ENCODE measurements at regions not wholly inside any gene's neighbourhood (a gene's known extent, or its start where the extent isn't known, plus 50 kb on each side); places are given as distances from the start of the nearest gene placed in this dataset.

DNA sequence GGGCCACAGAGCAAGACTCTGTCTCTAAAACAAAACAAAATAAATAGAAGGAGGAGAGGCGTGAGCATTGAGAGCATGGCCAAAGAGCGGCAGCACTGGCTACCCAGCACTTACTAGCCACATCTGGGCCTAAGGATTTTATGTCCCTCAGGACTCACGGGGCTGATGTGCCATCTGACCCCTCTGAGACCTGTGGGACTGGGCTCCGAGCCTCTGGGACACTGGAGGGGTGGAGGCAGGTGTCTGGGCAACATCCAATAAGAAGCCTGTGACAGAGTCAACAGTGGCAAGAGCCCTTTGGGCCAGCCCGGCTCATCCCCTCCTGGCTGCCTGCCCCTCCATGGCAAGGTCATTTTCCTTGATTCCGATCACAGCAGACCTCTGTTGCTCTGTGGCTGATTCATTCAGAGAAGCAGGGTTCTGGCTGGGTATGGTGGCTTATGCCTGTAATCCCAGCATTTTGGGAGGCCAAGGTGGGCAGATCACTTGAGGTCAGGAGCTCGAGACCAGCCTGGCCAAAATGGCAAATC, 60.7 kb downstream of the RRM2 start:
- no peak overlapping the region for H3K27ac Mint-ChIP-seq

DNA sequence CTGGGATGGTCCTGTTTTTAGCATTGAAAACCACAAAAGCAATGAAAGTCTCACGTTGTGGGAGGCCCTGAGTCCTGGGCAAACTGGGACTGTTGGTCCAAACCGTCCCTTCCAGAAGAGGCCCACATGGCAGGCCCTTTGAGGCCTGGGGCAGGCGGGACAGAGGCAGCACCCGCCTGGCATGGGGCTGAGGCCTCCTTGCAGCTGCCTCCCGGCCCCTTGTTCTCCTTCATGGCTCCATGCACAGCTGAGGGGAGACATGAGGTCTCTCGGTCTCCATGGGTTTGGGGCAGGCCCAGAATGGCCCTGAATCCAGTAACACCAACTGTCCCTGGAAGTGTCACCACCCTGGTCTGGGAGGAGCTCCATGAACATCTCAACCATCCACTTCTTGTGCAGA, 61.9 kb downstream of the RRM2 start:
- no peaks in the 10 kb centered on the region for H3K4me1 Mint-ChIP-seq
- DNase-seq (no peak), ATAC-seq (no peak)
- H3K36me3 Mint-ChIP-seq = peaks cover 35% of the 10 kb centered on the region
- H3K27ac Mint-ChIP-seq = no peak overlapping the region
- no peaks in the 10 kb centered on the region for H3K27me3 Mint-ChIP-seq
- CTCF ChIA-PET = no interaction called here
- no peak overlapping the region for H3K4me3 Mint-ChIP-seq
- peaks cover 7% of the 10 kb centered on the region for H3K9me3 Mint-ChIP-seq (ENCODE audit: low read depth)

More for the DNA sequence above, 60.7 kb downstream of the RRM2 start:
- H3K4me1 Mint-ChIP-seq = no peaks in the 10 kb centered on the region
- H3K9me3 Mint-ChIP-seq (ENCODE audit: low read depth) = peaks cover 7% of the 10 kb centered on the region
- no peak for DNase-seq
- H3K36me3 Mint-ChIP-seq = peaks cover 31% of the 10 kb centered on the region
- no peak overlapping the region for H3K4me3 Mint-ChIP-seq
- no peak for ATAC-seq
- no peaks in the 10 kb centered on the region for H3K27me3 Mint-ChIP-seq
- CTCF ChIA-PET = no interaction called here

- Mint-ChIP-seq H3K36me3 (peaks cover 36% of the 10 kb centered on the region), H3K27me3 (no peaks in the 10 kb centered on the region), H3K9me3 (ENCODE audit: low read depth) (peaks cover 11% of the 10 kb centered on the region), H3K27ac (no peak overlapping the region), H3K4me3 (no peak overlapping the region), H3K4me1 (peaks cover 2% of the 10 kb centered on the region)
- CTCF ChIA-PET = interaction anchor here (1.4 kb wide), 1 partner anchor 223 kb away, joined by 3 read pairs; no protein-coding TSS in a partner anchor
- ATAC-seq (no peak), DNase-seq (no peak)
Measured at GRCh38 chr2:10185046-10185445, 62.5 kb downstream of the RRM2 start.

DNA sequence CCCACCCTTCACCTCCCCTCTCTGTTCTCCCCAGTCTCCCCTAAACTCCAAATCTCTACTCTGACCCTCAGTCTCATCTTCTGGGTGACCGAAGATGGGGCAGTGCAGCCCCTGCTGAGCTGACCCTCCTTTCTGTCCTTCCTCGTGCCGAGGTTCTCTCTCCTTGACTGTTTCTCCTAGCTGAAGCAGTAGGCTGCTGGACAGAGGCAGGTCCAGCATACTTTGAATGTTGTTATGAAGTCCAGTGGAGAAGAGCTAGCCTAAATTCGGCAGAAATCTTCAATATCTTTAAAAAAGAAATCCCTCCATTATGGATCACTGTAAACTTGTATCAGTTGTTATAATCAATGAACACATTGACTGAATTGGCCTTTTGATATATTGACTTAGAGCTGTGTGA, 63.2 kb downstream of the RRM2 start:
- Mint-ChIP-seq H3K4me1 (peaks cover 2% of the 10 kb centered on the region), H3K27me3 (no peaks in the 10 kb centered on the region), H3K36me3 (peaks cover 35% of the 10 kb centered on the region), H3K4me3 (no peak overlapping the region), H3K9me3 (ENCODE audit: low read depth) (peaks cover 11% of the 10 kb centered on the region), H3K27ac (no peak overlapping the region)
- CTCF ChIA-PET = interaction anchor here (1.4 kb wide), 1 partner anchor 223 kb away, joined by 3 read pairs; no protein-coding TSS in a partner anchor
- DNase-seq (no peak), ATAC-seq (no peak)

GRCh38 chr2:10186868-10187535, 64.5 kb downstream of the RRM2 start:
- H3K36me3 Mint-ChIP-seq = peaks cover 25% of the 10 kb centered on the region
- peaks cover 2% of the 10 kb centered on the region for H3K4me1 Mint-ChIP-seq

GRCh38 chr2:10187661-10188060, 65.1 kb downstream of the RRM2 start:
- Mint-ChIP-seq H3K4me3 (no peak overlapping the region), H3K9me3 (ENCODE audit: low read depth) (peaks cover 4% of the 10 kb centered on the region), H3K27ac (no peak overlapping the region), H3K36me3 (peaks cover 23% of the 10 kb centered on the region), H3K27me3 (no peaks in the 10 kb centered on the region), H3K4me1 (peaks cover 2% of the 10 kb centered on the region)
- ATAC-seq = no peak
- no peak for DNase-seq
- CTCF ChIA-PET = no interaction called here

More at GRCh38 chr2:10186868-10187535, 64.5 kb downstream of the RRM2 start:
- Mint-ChIP-seq H3K27ac (no peak overlapping the region), H3K9me3 (ENCODE audit: low read depth) (peaks cover 4% of the 10 kb centered on the region), H3K27me3 (no peaks in the 10 kb centered on the region), H3K4me3 (no peak overlapping the region)
- CTCF ChIA-PET = interaction anchor here (0.6 kb wide), 1 partner anchor 12 kb away, joined by 3 read pairs; no protein-coding TSS in a partner anchor
- ATAC-seq (no peak), DNase-seq (no peak)

DNA sequence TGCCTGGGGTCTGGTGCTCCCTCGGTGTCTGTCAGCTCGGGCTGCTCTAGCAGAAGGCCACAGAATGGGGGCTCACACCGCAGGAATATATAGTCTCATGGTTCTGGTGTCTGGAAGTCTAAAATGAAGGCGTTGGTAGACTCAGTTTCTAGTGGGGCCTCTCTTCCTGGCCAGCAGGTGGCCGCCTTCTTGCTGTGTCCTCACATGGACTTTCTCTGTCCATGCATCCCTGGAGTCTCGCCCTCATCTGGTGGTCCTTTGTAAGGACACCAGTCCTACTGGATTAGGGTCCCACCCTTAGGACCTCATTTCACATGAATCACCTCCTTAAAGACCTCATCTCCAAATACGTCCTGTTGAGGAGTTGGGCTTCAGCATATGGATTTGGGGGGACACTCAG, 65.7 kb downstream of the RRM2 start:
- peaks cover 4% of the 10 kb centered on the region for H3K9me3 Mint-ChIP-seq (ENCODE audit: low read depth)
- H3K27ac Mint-ChIP-seq = no peak overlapping the region
- CTCF ChIA-PET = interaction anchor here (1.2 kb wide), 1 partner anchor 222 kb away, joined by 3 read pairs; no protein-coding TSS in a partner anchor

DNA sequence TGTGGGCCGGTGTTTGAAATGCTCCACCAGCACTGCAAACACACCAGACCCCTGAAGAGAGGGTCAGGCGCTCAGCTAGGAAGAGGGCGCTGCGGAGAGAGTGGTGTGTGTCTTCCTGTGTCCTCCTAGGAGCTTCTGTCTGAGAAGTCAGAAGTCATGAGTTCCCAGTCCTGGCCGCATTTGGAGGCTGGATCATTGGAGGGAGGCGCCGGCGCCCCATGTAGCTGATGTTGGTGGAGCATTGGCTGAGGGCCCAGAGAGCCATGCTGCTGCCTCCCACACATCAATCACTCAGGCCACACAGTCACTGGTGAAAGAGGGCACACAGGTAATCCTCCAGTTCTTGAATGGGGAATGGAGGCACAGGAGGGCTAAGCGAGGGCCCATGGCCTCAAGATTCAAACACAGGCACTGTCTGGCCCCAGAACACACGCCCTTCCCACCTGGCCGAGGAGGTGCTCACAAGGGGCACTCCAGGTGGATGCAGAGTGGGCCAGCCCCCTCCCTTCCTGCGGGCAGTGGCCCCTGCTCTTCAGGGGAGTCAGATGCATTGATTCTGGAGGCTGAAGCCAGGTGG, 66.3 kb downstream of the RRM2 start:
- ATAC-seq (no peak), DNase-seq (no peak)
- peaks cover 4% of the 10 kb centered on the region for H3K9me3 Mint-ChIP-seq (ENCODE audit: low read depth)
- H3K27ac Mint-ChIP-seq = no peak overlapping the region
- H3K27me3 Mint-ChIP-seq = no peaks in the 10 kb centered on the region
- CTCF ChIA-PET = interaction anchor here (1.0 to 1.2 kb wide), 2 partner anchors 222 to 246 kb away, joined by 3 read pairs; no protein-coding TSS in a partner anchor
- peaks cover 23% of the 10 kb centered on the region for H3K36me3 Mint-ChIP-seq
- no peak overlapping the region for H3K4me3 Mint-ChIP-seq
- peaks cover 2% of the 10 kb centered on the region for H3K4me1 Mint-ChIP-seq

More for the DNA sequence above, 65.7 kb downstream of the RRM2 start:
- Mint-ChIP-seq H3K36me3 (peaks cover 23% of the 10 kb centered on the region), H3K4me1 (peaks cover 2% of the 10 kb centered on the region), H3K4me3 (no peak overlapping the region), H3K27me3 (no peaks in the 10 kb centered on the region)
- DNase-seq (no peak), ATAC-seq (no peak)

- Mint-ChIP-seq H3K27me3 (no peaks in the 10 kb centered on the region), H3K9me3 (ENCODE audit: low read depth) (peaks cover 4% of the 10 kb centered on the region), H3K27ac (no peak overlapping the region), H3K4me3 (no peak overlapping the region), H3K36me3 (peaks cover 22% of the 10 kb centered on the region), H3K4me1 (peaks cover 2% of the 10 kb centered on the region)
- CTCF ChIA-PET = no interaction called here
- ATAC-seq (no peak), DNase-seq (no peak)
Measured at GRCh38 chr2:10190255-10190654, 67.7 kb downstream of the RRM2 start.

DNA sequence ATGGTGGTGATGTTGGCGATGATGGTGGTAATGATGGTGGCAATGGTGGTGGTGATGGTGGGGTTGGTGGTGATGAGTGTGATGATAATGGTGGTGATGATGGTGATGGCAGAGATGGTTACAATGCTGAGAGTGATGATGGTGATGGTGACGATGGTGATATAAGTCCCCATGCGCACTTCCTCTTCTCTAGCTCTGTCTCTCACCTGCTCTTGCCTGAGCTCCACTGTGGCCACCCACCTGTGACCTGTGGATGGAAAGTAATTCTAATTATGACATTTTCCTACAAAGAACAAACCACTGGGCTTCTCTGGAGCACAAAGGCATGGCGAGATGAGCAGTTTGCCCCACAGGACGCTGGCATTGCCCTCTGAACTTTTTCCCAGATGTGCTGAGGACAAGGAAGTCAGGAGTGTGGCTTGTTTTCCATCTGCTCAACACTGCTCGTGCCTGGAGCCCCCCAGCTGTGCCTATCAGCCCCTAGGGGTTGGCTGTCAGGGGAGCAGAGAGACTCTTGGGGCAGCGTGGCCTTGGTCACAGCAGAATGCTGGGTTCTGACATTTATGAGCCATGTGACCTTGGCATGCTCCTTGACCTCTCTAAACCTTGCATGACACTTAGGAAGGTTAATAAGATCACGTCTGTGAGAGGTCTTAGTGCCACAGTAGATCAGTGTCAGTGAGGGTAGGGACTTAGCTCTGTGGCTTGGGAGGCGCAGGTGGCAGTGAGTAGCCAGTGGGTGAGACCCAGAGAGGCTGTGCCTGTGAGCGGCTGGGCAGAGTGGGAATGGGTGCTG, 68.4 kb downstream of the RRM2 start:
- DNase-seq (no peak), ATAC-seq (no peak)
- H3K27ac Mint-ChIP-seq = no peak overlapping the region
- H3K36me3 Mint-ChIP-seq = peaks cover 22% of the 10 kb centered on the region
- H3K27me3 Mint-ChIP-seq = no peaks in the 10 kb centered on the region
- peaks cover 2% of the 10 kb centered on the region for H3K4me1 Mint-ChIP-seq
- CTCF ChIA-PET = no interaction called here
- no peak overlapping the region for H3K4me3 Mint-ChIP-seq
- peaks cover 4% of the 10 kb centered on the region for H3K9me3 Mint-ChIP-seq (ENCODE audit: low read depth)

DNA sequence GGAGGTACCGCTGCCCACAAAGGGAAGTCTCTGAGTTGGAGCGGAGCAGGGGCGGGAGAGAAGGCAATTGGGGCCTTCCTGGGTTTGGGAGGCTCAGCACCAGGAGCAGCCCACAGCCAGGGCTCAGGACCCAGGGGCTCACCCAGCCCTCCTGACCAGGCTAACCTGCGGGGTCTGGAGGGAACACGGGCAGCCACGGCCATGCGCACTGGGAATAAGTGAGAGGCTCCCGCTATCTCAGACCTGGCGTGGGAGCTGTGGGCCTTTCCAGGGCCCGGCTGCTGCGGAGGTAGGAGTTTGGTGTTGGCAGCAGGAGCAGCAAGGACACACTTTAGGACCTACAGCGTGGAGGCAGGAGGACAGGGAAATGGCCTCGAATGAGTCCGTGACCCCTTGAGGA, 69.0 kb downstream of the RRM2 start:
- Mint-ChIP-seq H3K4me3 (no peak overlapping the region), H3K9me3 (ENCODE audit: low read depth) (peaks cover 4% of the 10 kb centered on the region), H3K27ac (no peak overlapping the region), H3K27me3 (no peaks in the 10 kb centered on the region), H3K36me3 (peaks cover 21% of the 10 kb centered on the region), H3K4me1 (peaks cover 2% of the 10 kb centered on the region)
- no peak for ATAC-seq
- CTCF ChIA-PET = no interaction called here
- no peak for DNase-seq

GRCh38 chr2:10192392-10193015, 70.0 kb downstream of the RRM2 start:
- CTCF ChIA-PET = no interaction called here
- no peak for ATAC-seq
- H3K4me1 Mint-ChIP-seq = peaks cover 2% of the 10 kb centered on the region
- no peak for DNase-seq
- H3K27me3 Mint-ChIP-seq = no peaks in the 10 kb centered on the region
- peaks cover 21% of the 10 kb centered on the region for H3K36me3 Mint-ChIP-seq
- no peak overlapping the region for H3K4me3 Mint-ChIP-seq
- peaks cover 4% of the 10 kb centered on the region for H3K9me3 Mint-ChIP-seq (ENCODE audit: low read depth)
- no peak overlapping the region for H3K27ac Mint-ChIP-seq

DNA sequence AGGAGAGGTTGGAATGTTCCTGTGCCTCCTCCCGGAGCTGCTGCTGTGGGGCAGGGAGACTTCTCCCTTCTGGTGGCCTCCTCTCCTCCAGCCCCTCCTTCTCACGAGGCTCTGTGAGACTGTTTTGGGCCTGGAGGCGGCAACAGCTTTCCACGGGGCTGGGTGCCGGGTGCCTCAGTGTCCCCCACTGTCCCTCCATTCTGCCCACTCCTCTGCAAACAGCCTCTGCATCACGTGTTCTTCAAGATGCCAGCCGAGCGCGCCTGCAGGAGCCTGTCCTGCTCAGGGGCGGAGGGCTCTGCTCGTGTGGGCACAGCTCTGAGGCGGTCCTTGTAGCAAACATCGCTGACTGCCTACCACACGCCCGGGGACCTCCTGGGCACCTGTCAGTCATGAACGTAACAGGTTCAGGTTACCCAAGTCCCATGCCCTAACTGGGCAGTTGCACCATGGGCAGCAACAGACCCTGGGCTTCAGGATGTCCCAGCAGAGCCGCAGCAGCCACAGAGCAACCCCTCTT, 70.8 kb downstream of the RRM2 start:
- Mint-ChIP-seq H3K27me3 (no peaks in the 10 kb centered on the region), H3K4me3 (no peak overlapping the region), H3K9me3 (ENCODE audit: low read depth) (peaks cover 4% of the 10 kb centered on the region), H3K36me3 (peaks cover 19% of the 10 kb centered on the region), H3K27ac (no peak overlapping the region), H3K4me1 (peaks cover 2% of the 10 kb centered on the region)
- ATAC-seq (no peak), DNase-seq (no peak)
- CTCF ChIA-PET = no interaction called here
